K562 (cell line): ENCODE measurements at regions not wholly inside any gene's neighbourhood (a gene's known extent, or its start where the extent isn't known, plus 50 kb on each side); places are given as distances from the start of the nearest gene placed in this dataset.

ENCODE experiments used
- ATAC-seq: fragments of 200-7000 bp; cut with Tn5 transposase; 3 replicates; pipeline ENCODE4 v1.9.1; 2020; ENCODE audit warnings: moderate library complexity
- BruUV-seq: library from RNA; stranded (reverse); fragments of 400-500 nt; replicated peaks from 2 replicates; lab custom pipeline; 2021; lab: Mats Ljungman, UMichigan
- CTCF ChIA-PET: fragments of 300-600 bp; formaldehyde crosslinking; extraction: SDS; loops from one replicate; lab custom pipeline; 2021; ENCODE audit warnings: low intra/inter-chr PET ratio; lab: Yijun Ruan, JAX
- POLR2A ChIA-PET: fragments of 300-600, 350-650 bp; sonication (Branson Sonifier 250); formaldehyde crosslinking; extraction: SDS; loops from one replicate; lab custom pipeline; 2021; ENCODE audit warnings: antibody characterized with exemption, inconsistent platforms; lab: Yijun Ruan, JAX
- DNase-seq, 4 experiments: peaks; one replicate each; pipeline versions ENCODE4 v3.0.0 to v3.0.0-alpha.2; 2011 to 2018; ENCODE audit warnings: low spot score in 3 of 4, mixed read lengths in 3 of 4; ENCODE audit errors: extremely low read depth in 1 of 4
- FAIRE-seq: peaks from 2 replicates; lab custom pipeline; 2011; peaks lifted over from hg19 to GRCh38; lab: Jason Lieb, UNC
- H2AFZ ChIP-seq: 2 replicates; pipeline ENCODE4 v1.6.0; 2011; ENCODE audit warnings: low read depth, low read length, control low read depth, inconsistent platforms
- H3K27ac ChIP-seq: fragments of 200-600 bp; 3 replicates; pipeline ENCODE4 v1.8.0; 2011; ENCODE audit warnings: low read depth, mild to moderate bottlenecking, control low read depth, inconsistent platforms, low read length, moderate library complexity, mixed read lengths; ENCODE audit errors: extremely low read depth
- H3K27me3 ChIP-seq, 2 experiments: fragments of 300-600 bp in 1 of 2; 2 replicates in 1 of 2; 3 replicates in 1 of 2; pipeline versions ENCODE4 v1.6.0 to v1.8.0; 2011; ENCODE audit warnings: inconsistent platforms in 2 of 2, low read length in 2 of 2, mild to moderate bottlenecking in 1 of 2, mixed read lengths in 1 of 2, moderate library complexity in 1 of 2; ENCODE audit not compliant: control insufficient read depth in 2 of 2, insufficient read depth in 2 of 2
- H3K36me3 ChIP-seq: fragments of 300-600 bp; 3 replicates; pipeline ENCODE4 v1.8.0; 2011; ENCODE audit warnings: mild to moderate bottlenecking, low read length, inconsistent platforms; ENCODE audit not compliant: control insufficient read depth, insufficient read depth
- H3K4me1 ChIP-seq, 2 experiments: fragments of 200-600 bp in 1 of 2; replicated peaks in 1 of 2; 2 replicates in 1 of 2; 3 replicates in 1 of 2; pipeline versions ENCODE4 v1.5.1 to v1.8.0; 2011; ENCODE audit warnings: inconsistent platforms in 2 of 2, low read length in 2 of 2, mild to moderate bottlenecking in 1 of 2, mixed read lengths in 1 of 2, moderate library complexity in 1 of 2; ENCODE audit not compliant: control insufficient read depth in 2 of 2, insufficient read depth in 2 of 2
- H3K4me2 ChIP-seq: 2 replicates; pipeline ENCODE4 v1.6.1; 2011; ENCODE audit warnings: low read length, control low read depth, inconsistent platforms, mixed read lengths; ENCODE audit not compliant: insufficient read depth
- H3K4me3 ChIP-seq: fragments of 200-600 bp; sonication (generic), shearing (Covaris generic); 2 replicates; pipeline ENCODE4 v1.5.1; 2016; ENCODE audit warnings: control low read depth, inconsistent platforms
- H3K79me2 ChIP-seq: fragments of 200-600 bp; 3 replicates; pipeline ENCODE4 v1.8.0; 2011; ENCODE audit warnings: low read length, inconsistent platforms; ENCODE audit not compliant: control insufficient read depth, insufficient read depth
- H3K9ac ChIP-seq, 2 experiments: 2 replicates each; pipeline versions ENCODE4 v1.6.0 to v1.6.1; 2011; ENCODE audit warnings: low read depth in 2 of 2, low read length in 2 of 2, control low read depth in 1 of 2, inconsistent platforms in 1 of 2, mild to moderate bottlenecking in 1 of 2, mixed read lengths in 1 of 2; ENCODE audit not compliant: insufficient read depth in 1 of 2
- H3K9me1 ChIP-seq: one replicate; pipeline ENCODE4 v1.6.0; 2011; ENCODE audit warnings: inconsistent platforms, mild to moderate bottlenecking, low read length, moderate library complexity; ENCODE audit not compliant: control insufficient read depth, insufficient read depth
- H3K9me3 ChIP-seq: replicated peaks from 2 replicates; pipeline ENCODE4 v1.5.1; 2011; ENCODE audit warnings: low read depth, low read length, inconsistent platforms; ENCODE audit not compliant: control insufficient read depth, insufficient read depth
- H4K20me1 ChIP-seq: replicated peaks from 2 replicates; pipeline ENCODE4 v1.6.1; 2011; ENCODE audit warnings: low read length, inconsistent platforms, mixed read lengths; ENCODE audit not compliant: control insufficient read depth, insufficient read depth
- ARID3A ChIP-seq: IDR thresholded peaks from 2 replicates; pipeline ENCODE4 v1.6.1; 2012; ENCODE audit warnings: low read depth, low read length, improper control_type of control experiment, borderline replicate concordance
- FOXA1 ChIP-seq: fragments of 450-650 bp; IDR thresholded peaks from 2 replicates; pipeline ENCODE4 v1.6.1; 2016; ENCODE audit warnings: mild to moderate bottlenecking, borderline replicate concordance
- NCOA6 ChIP-seq: fragments of 450-650 bp; IDR thresholded peaks from 2 replicates; pipeline ENCODE4 v1.6.1; 2017; ENCODE audit warnings: mild to moderate bottlenecking
- SAFB ChIP-seq: fragments of 200-400 bp; formaldehyde crosslinking; IDR thresholded peaks from 2 replicates; pipeline ENCODE4 v1.6.1; 2017; ENCODE audit warnings: low read depth, low read length, borderline replicate concordance
- SMAD1 ChIP-seq: fragments of 150-350 bp; IDR thresholded peaks from 2 replicates; pipeline ENCODE4 v1.6.1; 2014; ENCODE audit warnings: low read length, low read depth; ENCODE audit not compliant: partially characterized antibody
- WGBS: fragments of 100-300 bp; shearing (Covaris generic); methylation state at CpG from one replicate; pipeline ENCODE4 v1.1.6; 2016; ENCODE audit warnings: low coverage, mixed read lengths; ENCODE audit not compliant: insufficient coverage; ENCODE audit errors: missing lambda C conversion rate; 5-methylcytosine and 5-hydroxymethylcytosine counted together
- in situ Hi-C: fragments of 300-500 bp; cut with MboI; formaldehyde crosslinking; loops from 4 replicates; pipeline ENCODE4 v1.15.0; 2018; ENCODE audit warnings: inconsistent platforms, mixed read lengths
- intact Hi-C: fragments of 100-400 bp; cut with micrococcal nuclease; formaldehyde crosslinking; loops from 2 replicates; pipeline ENCODE4 v1.14.2; 2022
- TF ChIP-seq, protein P1 (sequence below): fragments of 250-450 bp; sonication (Bioruptor Pico); IDR thresholded peaks from 2 replicates; pipeline ENCODE4 v1.5.0; 2021
- TF ChIP-seq, protein P2 (sequence below): fragments of 250-450 bp; sonication (Bioruptor Pico); IDR thresholded peaks from 2 replicates; pipeline ENCODE4 v1.5.0; 2022; ENCODE audit warnings: mild to moderate bottlenecking

DNA sequence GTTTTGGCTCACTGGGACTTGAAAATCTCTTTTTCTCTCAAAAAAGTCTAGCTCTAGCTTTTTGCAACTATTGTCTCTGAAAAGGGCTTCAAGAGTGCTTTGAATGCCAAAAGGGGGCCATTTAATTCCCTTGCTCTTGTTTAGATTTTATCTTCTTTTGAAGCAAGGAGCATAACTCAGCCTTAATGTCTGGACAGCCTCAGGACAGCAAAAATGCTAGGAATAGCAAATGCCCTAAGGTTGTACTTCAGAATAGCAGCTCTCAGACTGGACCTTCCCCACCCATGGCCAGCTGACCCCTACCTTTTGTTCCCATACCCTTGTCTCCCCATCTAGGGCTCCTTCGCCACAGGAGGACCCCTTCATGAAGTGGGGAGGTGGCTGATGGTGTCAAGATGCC is 121.4 kb downstream of the KCNK1 start (continued):
- TF ChIP-seq, protein P1, sequence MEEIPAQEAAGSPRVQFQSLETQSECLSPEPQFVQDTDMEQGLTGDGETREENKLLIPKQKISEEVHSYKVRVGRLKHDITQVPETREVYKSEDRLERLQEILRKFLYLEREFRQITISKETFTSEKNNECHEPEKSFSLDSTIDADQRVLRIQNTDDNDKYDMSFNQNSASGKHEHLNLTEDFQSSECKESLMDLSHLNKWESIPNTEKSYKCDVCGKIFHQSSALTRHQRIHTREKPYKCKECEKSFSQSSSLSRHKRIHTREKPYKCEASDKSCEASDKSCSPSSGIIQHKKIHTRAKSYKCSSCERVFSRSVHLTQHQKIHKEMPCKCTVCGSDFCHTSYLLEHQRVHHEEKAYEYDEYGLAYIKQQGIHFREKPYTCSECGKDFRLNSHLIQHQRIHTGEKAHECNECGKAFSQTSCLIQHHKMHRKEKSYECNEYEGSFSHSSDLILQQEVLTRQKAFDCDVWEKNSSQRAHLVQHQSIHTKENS (CRISPR knock-in tag): no peak
- TF ChIP-seq, protein P2, sequence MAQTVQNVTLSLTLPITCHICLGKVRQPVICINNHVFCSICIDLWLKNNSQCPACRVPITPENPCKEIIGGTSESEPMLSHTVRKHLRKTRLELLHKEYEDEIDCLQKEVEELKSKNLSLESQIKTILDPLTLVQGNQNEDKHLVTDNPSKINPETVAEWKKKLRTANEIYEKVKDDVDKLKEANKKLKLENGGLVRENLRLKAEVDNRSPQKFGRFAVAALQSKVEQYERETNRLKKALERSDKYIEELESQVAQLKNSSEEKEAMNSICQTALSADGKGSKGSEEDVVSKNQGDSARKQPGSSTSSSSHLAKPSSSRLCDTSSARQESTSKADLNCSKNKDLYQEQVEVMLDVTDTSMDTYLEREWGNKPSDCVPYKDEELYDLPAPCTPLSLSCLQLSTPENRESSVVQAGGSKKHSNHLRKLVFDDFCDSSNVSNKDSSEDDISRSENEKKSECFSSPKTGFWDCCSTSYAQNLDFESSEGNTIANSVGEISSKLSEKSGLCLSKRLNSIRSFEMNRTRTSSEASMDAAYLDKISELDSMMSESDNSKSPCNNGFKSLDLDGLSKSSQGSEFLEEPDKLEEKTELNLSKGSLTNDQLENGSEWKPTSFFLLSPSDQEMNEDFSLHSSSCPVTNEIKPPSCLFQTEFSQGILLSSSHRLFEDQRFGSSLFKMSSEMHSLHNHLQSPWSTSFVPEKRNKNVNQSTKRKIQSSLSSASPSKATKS (CRISPR knock-in tag): no peak
- TF ChIP-seq SAFB (no peak), NCOA6 (no peak), FOXA1 (no peak)
- TF ChIP-seq, all 486 proteins: peak for 0

GRCh38 chr1:233735847-233736246 is 121.9 kb downstream of the KCNK1 start:
- H3K27ac ChIP-seq: no peak overlapping the region
- in situ Hi-C loops: no loop called here
- H4K20me1 ChIP-seq: no peaks in the 10 kb centered on the region
- no peak for ATAC-seq
- peak overlapping the region; percentile 42 for H2AFZ ChIP-seq
- H3K4me3 ChIP-seq: no peak overlapping the region
- peaks cover under 1 to 2% of the 10 kb centered on the region in 2 experiments; a peak in 4 of 5 replicates for H3K4me1 ChIP-seq
- no peaks in the 10 kb centered on the region for H3K9me3 ChIP-seq
- FAIRE-seq: no peak
- H3K79me2 ChIP-seq: no peaks in the 10 kb centered on the region
- WGBS: 31% methylated on average over 3 of the region's 3 CpGs
- no peak overlapping the region for H3K9ac ChIP-seq
- no peaks in the 10 kb centered on the region for H3K9me1 ChIP-seq
- POLR2A ChIA-PET: interaction anchor here (0.7 to 1.0 kb wide), 3 partner anchors 9 to 219 kb away, joined by 3 read pairs; no protein-coding TSS in a partner anchor
- no peak overlapping the region for H3K4me2 ChIP-seq
- no peaks in the 10 kb centered on the region for H3K27me3 ChIP-seq
- BruUV-seq: no TSS peak
- H3K36me3 ChIP-seq: no peaks in the 10 kb centered on the region
- DNase-seq: no peak
- intact Hi-C loops: no loop called here
- CTCF ChIA-PET: no interaction called here
- TF ChIP-seq SMAD1: no peak
- TF ChIP-seq ARID3A: no peak
